ENCODE measurements at regions not wholly inside any gene's neighbourhood (a gene's known extent, or its start where the extent isn't known, plus 50 kb on each side); places are given as distances from the start of the nearest gene placed in this dataset.

- Histone ChIP-seq H3K36me3 (no peaks in the 10 kb centered on the region), H3K27me3 (no peaks in the 10 kb centered on the region), H3K27ac (no peak overlapping the region), H3K9me3 (no peaks in the 10 kb centered on the region), H3K4me1 (no peaks in the 10 kb centered on the region), H3K4me3 (no peak overlapping the region)
- no peak for TF ChIP-seq POLR2A (IDR thresholded peaks at IDR 0.05)
- TF ChIP-seq, protein P1, sequence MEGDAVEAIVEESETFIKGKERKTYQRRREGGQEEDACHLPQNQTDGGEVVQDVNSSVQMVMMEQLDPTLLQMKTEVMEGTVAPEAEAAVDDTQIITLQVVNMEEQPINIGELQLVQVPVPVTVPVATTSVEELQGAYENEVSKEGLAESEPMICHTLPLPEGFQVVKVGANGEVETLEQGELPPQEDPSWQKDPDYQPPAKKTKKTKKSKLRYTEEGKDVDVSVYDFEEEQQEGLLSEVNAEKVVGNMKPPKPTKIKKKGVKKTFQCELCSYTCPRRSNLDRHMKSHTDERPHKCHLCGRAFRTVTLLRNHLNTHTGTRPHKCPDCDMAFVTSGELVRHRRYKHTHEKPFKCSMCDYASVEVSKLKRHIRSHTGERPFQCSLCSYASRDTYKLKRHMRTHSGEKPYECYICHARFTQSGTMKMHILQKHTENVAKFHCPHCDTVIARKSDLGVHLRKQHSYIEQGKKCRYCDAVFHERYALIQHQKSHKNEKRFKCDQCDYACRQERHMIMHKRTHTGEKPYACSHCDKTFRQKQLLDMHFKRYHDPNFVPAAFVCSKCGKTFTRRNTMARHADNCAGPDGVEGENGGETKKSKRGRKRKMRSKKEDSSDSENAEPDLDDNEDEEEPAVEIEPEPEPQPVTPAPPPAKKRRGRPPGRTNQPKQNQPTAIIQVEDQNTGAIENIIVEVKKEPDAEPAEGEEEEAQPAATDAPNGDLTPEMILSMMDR (IDR thresholded peaks at IDR 0.05): no peak
- DNase-seq (ENCODE audit: low spot score in 2 of 2): no peak
- WGBS: 94% methylated on average over 1 of the region's 1 CpG
Measured at GRCh38 chr4:137655302-137655701, 123.0 kb upstream of the PCDH18 start.

- Histone ChIP-seq H3K9me3 (no peaks in the 10 kb centered on the region), H3K4me1 (no peaks in the 10 kb centered on the region), H3K36me3 (no peaks in the 10 kb centered on the region), H3K4me3 (no peak overlapping the region), H3K27ac (no peak overlapping the region), H3K27me3 (no peaks in the 10 kb centered on the region)
- no peak for DNase-seq (ENCODE audit: low spot score in 2 of 2)
- WGBS: 93% methylated on average over 3 of the region's 3 CpGs
- TF ChIP-seq POLR2A (IDR thresholded peaks at IDR 0.05): no peak
Measured at GRCh38 chr4:137651128-137651527, 118.8 kb upstream of the PCDH18 start.

DNA sequence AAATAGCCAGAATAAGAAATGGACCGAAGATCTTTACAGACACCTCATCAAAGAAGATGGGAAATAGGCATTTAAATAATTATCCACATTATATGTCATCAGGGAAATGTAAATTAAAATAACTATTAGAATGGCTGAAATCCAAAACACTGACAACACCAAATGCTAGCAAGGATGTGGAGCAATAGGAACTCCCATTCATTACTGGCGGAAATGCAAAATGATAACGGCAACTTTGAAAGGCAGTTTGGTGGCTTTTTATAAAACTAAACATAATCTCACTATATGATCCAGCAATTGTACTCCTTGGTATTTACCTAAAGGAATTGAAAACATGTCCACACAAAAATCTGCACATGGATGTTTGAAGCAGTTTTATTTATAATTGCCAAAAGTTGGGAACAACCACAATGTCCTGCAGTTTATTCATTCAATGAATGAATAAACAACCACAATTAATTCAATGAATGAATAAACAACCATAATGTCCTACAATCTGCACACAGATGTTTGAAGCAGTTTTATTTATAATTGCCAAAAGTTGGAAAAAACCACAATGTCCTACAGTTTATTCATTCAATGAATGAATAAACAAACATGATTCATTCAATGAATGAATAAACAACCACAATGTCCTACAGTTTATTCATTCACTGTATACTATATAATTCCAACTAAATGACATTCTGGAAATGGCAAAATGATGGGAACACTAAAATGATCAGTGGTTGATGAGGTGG lies 117.6 kb upstream of the PCDH18 start:
- 96% methylated on average over 3 of the region's 3 CpGs for WGBS
- DNase-seq (ENCODE audit: low spot score in 2 of 2): no peak
- Histone ChIP-seq H3K9me3 (no peaks in the 10 kb centered on the region), H3K27me3 (no peaks in the 10 kb centered on the region), H3K4me1 (no peaks in the 10 kb centered on the region), H3K36me3 (no peaks in the 10 kb centered on the region), H3K4me3 (no peak overlapping the region), H3K27ac (no peak overlapping the region)
- TF ChIP-seq EP300 (IDR thresholded peaks at IDR 0.05): no peak

- H3K27me3 ChIP-seq: no peaks in the 10 kb centered on the region
- 86% methylated on average over 4 of the region's 4 CpGs for WGBS
- no peaks in the 10 kb centered on the region for H3K9me3 ChIP-seq
- no peaks in the 10 kb centered on the region for H3K4me1 ChIP-seq
- no peak overlapping the region for H3K4me3 ChIP-seq
- no peak overlapping the region for H3K27ac ChIP-seq
- no peak for DNase-seq (ENCODE audit: low spot score in 2 of 2)
- TF ChIP-seq, protein P1 (IDR thresholded peaks at IDR 0.05): no peak
- TF ChIP-seq POLR2AphosphoS5 (IDR thresholded peaks at IDR 0.05): no peak
- no peak for TF ChIP-seq EP300 (IDR thresholded peaks at IDR 0.05)
- no peak for TF ChIP-seq POLR2A (IDR thresholded peaks at IDR 0.05)
- H3K36me3 ChIP-seq: no peaks in the 10 kb centered on the region
Measured at GRCh38 chr4:137648531-137648930, 116.2 kb upstream of the PCDH18 start.

DNA sequence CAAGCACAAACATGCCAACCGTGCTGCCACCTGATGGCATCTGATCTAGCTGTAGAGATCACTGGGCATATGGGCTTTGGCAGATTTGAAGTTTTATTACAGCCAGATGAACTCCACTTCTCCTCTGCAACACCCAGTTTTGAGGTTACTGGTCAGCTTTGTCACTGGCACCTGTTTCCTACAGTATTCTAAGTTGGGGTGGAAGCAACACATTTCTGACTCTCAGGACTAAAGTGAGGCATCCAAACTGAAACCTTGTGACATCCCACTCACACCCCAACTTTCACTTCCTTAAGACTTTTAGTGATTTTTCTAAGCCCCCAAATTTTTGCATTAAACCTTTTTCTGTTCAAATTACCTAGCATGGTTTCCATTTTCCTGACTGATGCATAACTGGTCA lies 115.1 kb upstream of the PCDH18 start:
- H3K4me1 ChIP-seq: no peaks in the 10 kb centered on the region
- H3K9me3 ChIP-seq: no peaks in the 10 kb centered on the region
- no peak overlapping the region for H3K27ac ChIP-seq
- TF ChIP-seq POLR2AphosphoS5 (IDR thresholded peaks at IDR 0.05) (no peak), POLR2A (IDR thresholded peaks at IDR 0.05) (no peak)
- TF ChIP-seq, protein P1 (IDR thresholded peaks at IDR 0.05): no peak
- H3K4me3 ChIP-seq: no peak overlapping the region
- DNase-seq (ENCODE audit: low spot score in 2 of 2): no peak
- 93% methylated on average over 1 of the region's 1 CpG for WGBS
- no peaks in the 10 kb centered on the region for H3K27me3 ChIP-seq
- H3K36me3 ChIP-seq: no peaks in the 10 kb centered on the region

GRCh38 chr4:137644201-137644600 lies 111.9 kb upstream of the PCDH18 start:
- TF ChIP-seq, protein P1 (IDR thresholded peaks at IDR 0.05): no peak
- no peak for TF ChIP-seq POLR2A (IDR thresholded peaks at IDR 0.05)
- TF ChIP-seq POLR2AphosphoS5 (IDR thresholded peaks at IDR 0.05): no peak
- TF ChIP-seq EP300 (IDR thresholded peaks at IDR 0.05): no peak
- Histone ChIP-seq H3K36me3 (no peaks in the 10 kb centered on the region), H3K27me3 (no peaks in the 10 kb centered on the region), H3K4me1 (no peaks in the 10 kb centered on the region), H3K9me3 (no peaks in the 10 kb centered on the region), H3K27ac (no peak overlapping the region), H3K4me3 (no peak overlapping the region)
- DNase-seq (ENCODE audit: low spot score in 2 of 2): no peak
- 30% methylated on average over 1 of the region's 1 CpG for WGBS

All from suprapubic skin (tissue), 4 donors.